ENCODE measurements at regions not wholly inside any gene's neighbourhood (a gene's known extent, or its start where the extent isn't known, plus 50 kb on each side); places are given as distances from the start of the nearest gene placed in this dataset.

DNA sequence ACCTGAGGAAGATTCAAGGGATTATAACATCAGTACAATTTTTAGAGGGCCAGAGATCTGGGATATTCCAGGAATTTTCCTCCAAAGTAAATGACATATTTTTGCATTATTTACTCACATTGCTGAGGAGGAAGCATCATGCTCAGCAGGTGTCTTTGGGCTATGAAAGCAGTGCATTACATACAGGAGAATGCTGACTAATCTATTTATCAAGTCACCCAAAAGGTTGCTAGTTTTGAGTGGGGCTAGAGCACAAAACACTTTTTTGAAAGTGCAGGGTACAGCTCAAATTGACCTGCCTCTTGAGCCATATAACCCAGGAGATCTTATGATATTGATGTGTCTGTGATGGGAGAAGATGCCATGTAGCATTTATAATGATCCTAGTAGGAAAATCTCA, 603.1 kb downstream of the POM121L12 start:
- Mint-ChIP-seq H3K9me3 (peaks cover 6% of the 10 kb centered on the region), H3K27ac (no peak overlapping the region), H3K27me3 (ENCODE audit: low read depth) (no peaks in the 10 kb centered on the region), H3K4me3 (no peak overlapping the region), H3K4me1 (peaks cover 12% of the 10 kb centered on the region), H3K36me3 (no peaks in the 10 kb centered on the region)
- no peak for DNase-seq (ENCODE audit: low spot score in 2 of 2, unreplicated experiment in 2 of 2)
- no peak for TF ChIP-seq CTCF (IDR thresholded peaks at IDR 0.05; ENCODE audit: unreplicated experiment)

- Mint-ChIP-seq H3K27ac (no peak overlapping the region), H3K9me3 (peaks cover 5% of the 10 kb centered on the region), H3K4me3 (no peak overlapping the region), H3K27me3 (ENCODE audit: low read depth) (no peaks in the 10 kb centered on the region), H3K36me3 (no peaks in the 10 kb centered on the region), H3K4me1 (peaks cover 18% of the 10 kb centered on the region)
- DNase-seq (ENCODE audit: low spot score in 2 of 2, unreplicated experiment in 2 of 2), result no peak
- no peak for TF ChIP-seq CTCF (IDR thresholded peaks at IDR 0.05; ENCODE audit: unreplicated experiment)
Observed at GRCh38 chr7:53641091-53641490, 605.7 kb downstream of the POM121L12 start.

GRCh38 chr7:53642361-53642760, 606.9 kb downstream of the POM121L12 start:
- peaks cover 9% of the 10 kb centered on the region for H3K9me3 Mint-ChIP-seq
- TF ChIP-seq CTCF (IDR thresholded peaks at IDR 0.05; ENCODE audit: unreplicated experiment), result no peak
- peaks cover 18% of the 10 kb centered on the region for H3K4me1 Mint-ChIP-seq
- DNase-seq (ENCODE audit: low spot score in 2 of 2, unreplicated experiment in 2 of 2), result no peak
- no peak overlapping the region for H3K4me3 Mint-ChIP-seq
- no peak overlapping the region for H3K27ac Mint-ChIP-seq
- no peaks in the 10 kb centered on the region for H3K36me3 Mint-ChIP-seq
- H3K27me3 Mint-ChIP-seq (ENCODE audit: low read depth), result no peaks in the 10 kb centered on the region

- Mint-ChIP-seq H3K27me3 (ENCODE audit: low read depth) (no peaks in the 10 kb centered on the region), H3K27ac (no peak overlapping the region), H3K9me3 (peaks cover 11% of the 10 kb centered on the region), H3K4me1 (peaks cover 18% of the 10 kb centered on the region), H3K36me3 (no peaks in the 10 kb centered on the region), H3K4me3 (no peak overlapping the region)
- no peak for TF ChIP-seq CTCF (IDR thresholded peaks at IDR 0.05; ENCODE audit: unreplicated experiment)
- DNase-seq (ENCODE audit: low spot score in 2 of 2, unreplicated experiment in 2 of 2), result no peak
Observed at GRCh38 chr7:53642866-53643265, 607.4 kb downstream of the POM121L12 start.

DNA sequence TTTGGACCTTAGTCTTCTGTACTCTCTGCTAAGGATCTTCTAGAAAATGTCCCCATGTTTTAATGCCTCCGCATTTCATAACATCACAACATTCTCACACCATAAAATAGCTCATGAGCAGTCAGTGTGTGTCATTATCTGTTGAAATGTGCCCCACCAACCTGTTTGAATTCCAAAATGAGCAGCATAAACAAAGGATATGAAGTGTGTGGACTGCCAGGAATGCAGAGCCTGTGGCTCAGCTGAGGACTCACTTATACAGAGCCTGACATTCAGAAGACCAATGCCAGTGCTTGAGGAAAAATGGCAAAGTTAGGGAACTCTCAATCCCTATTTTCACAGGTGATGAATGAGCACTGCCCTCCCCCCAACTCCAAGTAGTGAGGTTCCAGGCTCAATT, 621.4 kb downstream of the POM121L12 start:
- H3K4me3 Mint-ChIP-seq, result no peak overlapping the region
- no peaks in the 10 kb centered on the region for H3K36me3 Mint-ChIP-seq
- no peak for DNase-seq (ENCODE audit: low spot score in 2 of 2, unreplicated experiment in 2 of 2)
- no peak overlapping the region for H3K27ac Mint-ChIP-seq
- H3K9me3 Mint-ChIP-seq, result peaks cover 15% of the 10 kb centered on the region
- no peaks in the 10 kb centered on the region for H3K27me3 Mint-ChIP-seq (ENCODE audit: low read depth)
- H3K4me1 Mint-ChIP-seq, result no peaks in the 10 kb centered on the region
- TF ChIP-seq CTCF (IDR thresholded peaks at IDR 0.05; ENCODE audit: unreplicated experiment), result no peak

DNA sequence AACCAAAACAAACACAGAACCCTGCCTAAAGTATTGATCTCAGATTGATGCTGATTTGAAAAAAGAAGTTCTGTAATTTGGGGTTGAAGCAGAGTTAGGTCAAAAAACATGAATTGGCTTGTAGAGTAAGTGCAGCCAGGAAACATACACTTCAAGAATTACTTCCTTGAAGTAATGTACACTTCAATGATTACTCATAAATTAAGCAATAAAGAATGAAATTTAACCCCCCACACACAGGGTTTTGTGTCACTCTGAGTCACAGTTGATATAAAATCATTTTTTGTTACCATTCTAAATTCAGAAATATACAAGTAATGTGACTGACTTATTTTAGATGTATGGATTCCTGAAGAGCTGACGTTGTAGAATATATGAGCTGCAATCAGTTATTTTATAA, 622.2 kb downstream of the POM121L12 start:
- peaks cover 10% of the 10 kb centered on the region for H3K9me3 Mint-ChIP-seq
- H3K4me1 Mint-ChIP-seq, result no peaks in the 10 kb centered on the region
- H3K36me3 Mint-ChIP-seq, result no peaks in the 10 kb centered on the region
- no peak for DNase-seq (ENCODE audit: low spot score in 2 of 2, unreplicated experiment in 2 of 2)
- H3K4me3 Mint-ChIP-seq, result no peak overlapping the region
- H3K27me3 Mint-ChIP-seq (ENCODE audit: low read depth), result no peaks in the 10 kb centered on the region
- no peak overlapping the region for H3K27ac Mint-ChIP-seq
- no peak for TF ChIP-seq CTCF (IDR thresholded peaks at IDR 0.05; ENCODE audit: unreplicated experiment)

Data from mesothelial cell of epicardium (in vitro differentiated cells).